Astrocyte (in vitro differentiated cells and primary cell): ENCODE measurements at regions not wholly inside any gene's neighbourhood (a gene's known extent, or its start where the extent isn't known, plus 50 kb on each side); places are given as distances from the start of the nearest gene placed in this dataset.

Experiments used
- EZH2 ChIP-seq: IDR thresholded peaks from 2 replicates; pipeline ENCODE4 v1.6.1; 2012; ENCODE audit warnings: mild to moderate bottlenecking, low read length, inconsistent platforms; ENCODE audit not compliant: insufficient read depth
- TF ChIP-seq, protein P1 (sequence below): IDR thresholded peaks from 2 replicates; pipeline ENCODE4 v1.5.1; 2011; ENCODE audit warnings: low read depth, mild to moderate bottlenecking, inconsistent platforms, low read length, moderate library complexity; ENCODE audit not compliant: insufficient read depth

DNA sequence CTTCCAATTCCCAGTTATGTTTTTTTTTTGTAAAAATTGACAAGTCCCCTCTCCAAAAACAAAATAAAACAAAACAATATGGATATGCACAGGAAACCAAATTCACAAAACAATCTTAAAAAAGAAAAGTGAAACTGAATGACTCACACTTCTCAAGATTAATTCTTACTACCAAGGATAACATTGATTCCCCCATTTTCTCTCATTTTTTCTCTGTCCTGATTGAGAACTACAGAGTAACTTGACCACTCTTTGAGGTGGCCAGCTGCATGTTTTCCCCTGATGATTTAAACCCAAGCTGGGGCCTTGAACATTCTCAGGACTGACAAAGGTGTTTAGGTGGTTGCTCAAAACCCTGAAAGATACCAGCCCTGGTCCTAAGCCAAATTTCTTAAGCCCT lies 149.0 kb downstream of the AHSP start:
- no peak for TF ChIP-seq EZH2
- TF ChIP-seq, protein P1, sequence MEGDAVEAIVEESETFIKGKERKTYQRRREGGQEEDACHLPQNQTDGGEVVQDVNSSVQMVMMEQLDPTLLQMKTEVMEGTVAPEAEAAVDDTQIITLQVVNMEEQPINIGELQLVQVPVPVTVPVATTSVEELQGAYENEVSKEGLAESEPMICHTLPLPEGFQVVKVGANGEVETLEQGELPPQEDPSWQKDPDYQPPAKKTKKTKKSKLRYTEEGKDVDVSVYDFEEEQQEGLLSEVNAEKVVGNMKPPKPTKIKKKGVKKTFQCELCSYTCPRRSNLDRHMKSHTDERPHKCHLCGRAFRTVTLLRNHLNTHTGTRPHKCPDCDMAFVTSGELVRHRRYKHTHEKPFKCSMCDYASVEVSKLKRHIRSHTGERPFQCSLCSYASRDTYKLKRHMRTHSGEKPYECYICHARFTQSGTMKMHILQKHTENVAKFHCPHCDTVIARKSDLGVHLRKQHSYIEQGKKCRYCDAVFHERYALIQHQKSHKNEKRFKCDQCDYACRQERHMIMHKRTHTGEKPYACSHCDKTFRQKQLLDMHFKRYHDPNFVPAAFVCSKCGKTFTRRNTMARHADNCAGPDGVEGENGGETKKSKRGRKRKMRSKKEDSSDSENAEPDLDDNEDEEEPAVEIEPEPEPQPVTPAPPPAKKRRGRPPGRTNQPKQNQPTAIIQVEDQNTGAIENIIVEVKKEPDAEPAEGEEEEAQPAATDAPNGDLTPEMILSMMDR = no peak
